ENCODE measurements at regions not wholly inside any gene's neighbourhood (a gene's known extent, or its start where the extent isn't known, plus 50 kb on each side); places are given as distances from the start of the nearest gene placed in this dataset.

- dilution Hi-C loops (cut with MboI; ENCODE audit: extremely low pct_ligation_motif_present, low sequenced_read_pairs): no loop called here
- ChIA-PET CTCF (no interaction called here), POLR2A (no interaction called here)
Observed at GRCh38 chr4:22336822-22337221, 179.0 kb downstream of the ADGRA3 start.

More at GRCh38 chr4:22336822-22337221, 179.0 kb downstream of the ADGRA3 start:
- no peaks in the 10 kb centered on the region for H3K36me3 ChIP-seq (ENCODE audit: control insufficient read depth in 2 of 2, extremely low read depth in 1 of 2, insufficient read depth in 2 of 2, low read length in 2 of 2)
- DNase-seq (ENCODE audit: low read depth, low spot score): no peak
- H3K79me2 ChIP-seq (ENCODE audit: control insufficient read depth, insufficient read depth, low read length): no peaks in the 10 kb centered on the region
- no TSS peak for BruUV-seq (replicated peaks)
- H3K4me3 ChIP-seq (replicated peaks in 1 of 3; ENCODE audit: insufficient read depth in 1 of 3, low read depth in 1 of 3, low read length in 3 of 3): no peak overlapping the region
- FAIRE-seq: no peak
- H3K9me1 ChIP-seq (replicated peaks; ENCODE audit: control insufficient read depth, extremely low read depth, insufficient read depth, low read length): no peaks in the 10 kb centered on the region
- H4K20me1 ChIP-seq (replicated peaks; ENCODE audit: control insufficient read depth, extremely low read depth, insufficient read depth, low read length): no peaks in the 10 kb centered on the region
- no peak overlapping the region for H3K9ac ChIP-seq (replicated peaks; ENCODE audit: extremely low read depth, insufficient read depth, low read length)
- TF ChIP-seq MYC (IDR thresholded peaks at IDR 0.05; ENCODE audit: low read depth, low read length): no peak
- TF ChIP-seq GATA2 (IDR thresholded peaks at IDR 0.05; ENCODE audit: insufficient read depth, insufficient read length, low read depth, low read length): no peak
- TF ChIP-seq JUN (IDR thresholded peaks at IDR 0.05; ENCODE audit: borderline replicate concordance, insufficient read depth, insufficient read length, low read depth): no peak
- TF ChIP-seq POLR2A (IDR thresholded peaks at IDR 0.05; ENCODE audit: low read depth, low read length): no peak
- TF ChIP-seq FOS (IDR thresholded peaks at IDR 0.05; ENCODE audit: borderline replicate concordance, insufficient read depth, low read length): no peak
- TF ChIP-seq CTCF (IDR thresholded peaks at IDR 0.05; ENCODE audit: extremely low read depth in 1 of 2, insufficient read depth in 1 of 2, low read depth in 1 of 2, low read length in 2 of 2): no peak
- TF ChIP-seq MAX (IDR thresholded peaks at IDR 0.05; ENCODE audit: insufficient read depth, insufficient read length): no peak
- TF ChIP-seq EZH2 (IDR thresholded peaks at IDR 0.05; ENCODE audit: borderline replicate concordance, low read depth, low read length, severe bottlenecking): no peak
- no peak for TF ChIP-seq POLR2AphosphoS5 (IDR thresholded peaks at IDR 0.05; ENCODE audit: insufficient read depth, low read depth, low read length)
- H3K9me3 ChIP-seq (replicated peaks; ENCODE audit: control insufficient read depth, insufficient read depth, low read length): no peaks in the 10 kb centered on the region
- H3K4me1 ChIP-seq (ENCODE audit: control insufficient read depth, extremely low read depth, insufficient read depth, low read length): no peaks in the 10 kb centered on the region
- intact Hi-C loops (cut with micrococcal nuclease): no loop called here
- no peaks in the 10 kb centered on the region for H3K27me3 ChIP-seq (ENCODE audit: control insufficient read depth in 2 of 2, insufficient read depth in 2 of 2, low read length in 2 of 2)
- no peak overlapping the region for H2AFZ ChIP-seq (ENCODE audit: low read depth, low read length)
- H3K4me2 ChIP-seq (ENCODE audit: insufficient read depth, low read length): no peak overlapping the region
- no peak overlapping the region for H3K27ac ChIP-seq (ENCODE audit: insufficient read depth, low read depth, low read length)

Data from endothelial cell of umbilical vein (primary cell).